ENCODE measurements at regions not wholly inside any gene's neighbourhood (a gene's known extent, or its start where the extent isn't known, plus 50 kb on each side); places are given as distances from the start of the nearest gene placed in this dataset.
"Not testable (repeated sequence)": the region's sequence is repeated elsewhere in the genome, so short reads cannot be mapped to it uniquely, and the experiment has no call there.

- no peak for DNase-seq (ENCODE audit: extremely low read depth in 1 of 11, low read depth in 9 of 11, low spot score in 4 of 11)
These were observed 125.1 kb downstream of the COPS8 start for GRCh38 chr2:237210763-237211162.

- DNase-seq (ENCODE audit: extremely low read depth in 1 of 11, low read depth in 9 of 11, low spot score in 4 of 11): not testable (repeated sequence)
These were observed 126.9 kb downstream of the COPS8 start for GRCh38 chr2:237212356-237213279.

DNA sequence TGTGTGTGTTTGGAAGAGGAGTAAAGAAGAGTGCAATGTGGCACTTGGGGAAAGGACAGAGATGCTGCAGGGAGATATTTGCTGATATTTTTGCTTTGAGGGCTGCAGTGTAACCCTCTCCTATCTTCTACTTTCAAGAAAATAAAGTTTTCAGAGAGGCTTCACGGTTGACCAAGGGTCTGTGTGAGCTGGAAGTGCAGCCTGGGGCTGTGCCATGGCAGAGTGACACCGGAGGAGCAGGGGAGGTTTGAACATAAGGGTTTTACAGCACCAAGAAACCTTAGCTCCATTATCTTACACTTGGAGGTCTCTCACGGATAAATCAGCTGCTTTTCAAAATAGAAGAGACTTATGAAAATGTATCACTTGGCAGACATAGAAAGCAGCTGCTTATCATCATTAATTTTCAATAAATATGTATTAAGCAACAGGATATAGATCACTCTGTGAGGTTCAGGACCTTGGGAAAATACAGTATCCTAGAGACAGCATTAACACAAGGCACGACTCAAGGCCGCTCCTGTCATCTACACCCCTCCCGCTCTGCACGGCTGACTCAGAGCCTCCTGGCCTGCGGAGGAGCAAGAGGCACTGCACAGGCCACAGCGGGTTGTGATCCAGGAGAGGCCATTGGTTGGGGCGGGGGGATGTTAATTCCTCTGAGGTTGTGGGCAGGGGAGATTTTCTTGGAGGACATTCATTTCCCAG lies 127.8 kb downstream of the COPS8 start:
- DNase-seq (ENCODE audit: extremely low read depth in 1 of 11, low read depth in 9 of 11, low spot score in 4 of 11): peak in 2 of 11 donors; percentile 55 to 58

DNA sequence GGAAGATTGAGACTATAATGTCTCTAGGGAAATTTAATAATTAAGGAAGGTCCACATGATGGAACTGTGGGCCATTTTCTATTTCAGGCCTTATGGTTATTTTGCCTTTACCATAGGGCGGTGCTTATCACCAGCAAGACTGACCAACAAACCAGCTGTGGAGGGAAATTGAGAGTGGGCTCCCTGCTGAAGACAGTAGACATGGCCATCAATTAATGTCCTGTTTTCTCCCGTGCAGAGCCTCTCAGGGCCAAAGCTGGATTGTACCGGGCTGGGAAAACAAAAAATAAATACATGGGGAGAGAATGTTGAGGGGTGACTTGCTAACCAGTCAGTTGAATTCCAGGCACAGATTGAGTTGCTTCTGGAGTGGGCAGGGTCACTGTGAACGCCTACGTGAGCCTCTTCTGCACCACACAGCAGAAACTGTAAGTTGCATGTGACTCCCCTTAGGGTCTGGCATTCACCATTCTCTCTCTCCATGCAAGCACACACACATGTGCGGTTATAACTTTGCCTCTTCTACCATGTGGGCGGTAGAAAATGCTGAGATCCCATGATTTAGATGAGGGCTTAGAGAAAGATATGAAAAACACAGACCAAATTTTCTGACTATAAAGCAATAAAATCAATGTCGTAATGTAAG lies 128.5 kb downstream of the COPS8 start:
- DNase-seq (ENCODE audit: extremely low read depth in 1 of 11, low read depth in 9 of 11, low spot score in 4 of 11): no peak

GRCh38 chr2:237214963-237215362 lies 129.3 kb downstream of the COPS8 start:
- no peak for DNase-seq (ENCODE audit: extremely low read depth in 1 of 11, low read depth in 9 of 11, low spot score in 4 of 11)

GRCh38 chr2:237217995-237218616 lies 132.4 kb downstream of the COPS8 start:
- no peak for DNase-seq (ENCODE audit: extremely low read depth in 1 of 11, low read depth in 9 of 11, low spot score in 4 of 11)

GRCh38 chr2:237218756-237219155 lies 133.1 kb downstream of the COPS8 start:
- DNase-seq (ENCODE audit: extremely low read depth in 1 of 11, low read depth in 9 of 11, low spot score in 4 of 11): no peak

GRCh38 chr2:237219826-237220225 lies 134.1 kb downstream of the COPS8 start:
- no peak for DNase-seq (ENCODE audit: extremely low read depth in 1 of 11, low read depth in 9 of 11, low spot score in 4 of 11)

GRCh38 chr2:237221443-237221842 lies 135.8 kb downstream of the COPS8 start:
- no peak for DNase-seq (ENCODE audit: extremely low read depth in 1 of 11, low read depth in 9 of 11, low spot score in 4 of 11)

DNA sequence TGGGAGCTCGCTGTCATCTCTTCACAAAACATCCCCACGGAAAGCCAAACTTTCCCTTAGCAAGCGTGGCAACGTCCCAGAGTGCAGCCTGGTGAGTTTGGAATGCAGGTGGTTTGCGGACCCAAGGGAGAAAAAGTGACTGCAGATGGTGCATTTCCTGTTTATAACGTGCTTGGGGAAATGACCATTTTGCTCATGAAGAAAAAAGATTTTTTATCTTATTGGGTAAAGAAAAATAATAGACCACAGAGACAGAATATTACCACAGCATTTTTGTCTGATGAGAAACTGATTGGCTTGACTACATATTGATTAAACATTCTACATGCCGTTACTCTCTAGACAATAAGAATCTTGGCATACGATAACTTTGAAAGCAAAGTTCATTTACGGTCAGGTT lies 136.5 kb downstream of the COPS8 start:
- no peak for DNase-seq (ENCODE audit: extremely low read depth in 1 of 11, low read depth in 9 of 11, low spot score in 4 of 11)

DNA sequence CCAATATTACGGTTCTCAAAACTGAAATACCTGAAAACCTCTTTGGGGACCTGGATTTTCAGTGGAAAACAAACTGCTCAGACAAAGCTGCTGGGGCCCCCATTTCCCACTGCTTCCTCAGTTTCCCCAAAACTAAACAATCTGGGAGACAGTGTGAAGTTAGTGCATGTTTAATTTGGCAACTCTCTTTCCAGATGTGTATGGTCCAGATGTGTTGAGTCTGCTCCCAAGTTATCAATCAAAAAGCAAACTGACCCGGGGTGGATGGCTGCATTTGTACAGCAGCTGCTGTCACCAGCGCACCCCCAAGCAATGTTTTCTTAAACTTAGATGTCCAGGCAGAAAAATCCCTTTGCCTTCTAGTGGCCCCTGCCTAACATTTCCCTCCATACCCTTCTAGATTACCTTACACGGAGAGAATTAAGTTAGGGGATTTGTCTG lies 136.9 kb downstream of the COPS8 start:
- no peak for DNase-seq (ENCODE audit: extremely low read depth in 1 of 11, low read depth in 9 of 11, low spot score in 4 of 11)

DNA sequence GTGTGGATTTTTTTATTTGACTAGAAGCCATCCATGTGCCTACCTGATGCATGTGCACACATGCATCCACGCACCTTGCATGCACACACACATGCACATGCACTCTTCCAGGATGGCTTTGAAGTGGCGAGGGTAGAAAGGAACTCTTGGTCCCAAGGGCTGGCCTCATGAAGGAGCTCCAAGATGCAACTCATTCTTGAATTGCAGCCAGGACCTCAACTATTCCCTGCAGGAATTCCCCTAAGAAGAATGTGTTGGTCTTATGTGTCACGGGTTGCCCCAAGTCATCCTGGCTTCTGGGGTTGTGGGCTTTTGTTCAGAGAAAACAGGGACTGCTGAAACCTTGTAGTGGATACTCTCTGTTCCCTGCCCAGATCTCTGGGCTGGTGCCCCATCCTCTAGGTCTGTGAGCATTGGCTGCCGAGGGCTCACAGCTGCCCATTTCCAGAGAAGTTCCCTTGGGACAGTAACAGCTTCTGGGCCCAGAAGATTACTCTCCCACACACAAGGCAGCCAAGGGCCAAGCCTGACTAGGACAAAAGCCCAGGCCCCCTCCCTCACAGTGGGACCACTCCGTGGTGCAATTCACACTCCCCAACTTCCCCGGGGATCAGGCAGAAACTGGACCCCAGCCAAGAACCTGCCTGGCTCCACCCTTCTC lies 137.6 kb downstream of the COPS8 start:
- DNase-seq (ENCODE audit: extremely low read depth in 1 of 11, low read depth in 9 of 11, low spot score in 4 of 11): no peak

- DNase-seq (ENCODE audit: extremely low read depth in 1 of 11, low read depth in 9 of 11, low spot score in 4 of 11): no peak
These were observed 141.5 kb downstream of the COPS8 start for GRCh38 chr2:237227190-237227589.

GRCh38 chr2:237227592-237228280 lies 142.0 kb downstream of the COPS8 start:
- DNase-seq (ENCODE audit: extremely low read depth in 1 of 11, low read depth in 9 of 11, low spot score in 4 of 11): no peak

GRCh38 chr2:237228281-237228625 lies 142.6 kb downstream of the COPS8 start:
- DNase-seq (ENCODE audit: extremely low read depth in 1 of 11, low read depth in 9 of 11, low spot score in 4 of 11): no peak

DNA sequence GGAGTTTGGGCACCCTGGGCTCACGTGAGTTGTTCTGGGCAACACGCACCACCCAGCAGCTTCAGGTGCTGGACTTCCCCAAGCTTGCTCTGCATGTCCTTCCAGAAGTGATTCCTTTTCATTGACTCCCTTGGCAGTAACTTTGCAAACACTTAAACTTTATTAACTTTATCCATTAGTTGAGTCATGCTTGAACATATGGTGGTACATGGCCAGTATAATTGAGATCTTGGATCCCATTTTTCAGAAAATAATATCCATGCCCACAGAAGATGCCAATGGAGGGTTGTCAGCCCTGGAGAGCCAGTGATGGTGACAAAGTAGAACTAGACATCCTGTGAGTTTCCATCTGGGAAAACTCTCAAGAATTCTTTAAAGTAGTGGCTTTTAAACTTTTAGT lies 144.2 kb downstream of the COPS8 start:
- no peak for DNase-seq (ENCODE audit: extremely low read depth in 1 of 11, low read depth in 9 of 11, low spot score in 4 of 11)

GRCh38 chr2:237230355-237230754 lies 144.7 kb downstream of the COPS8 start:
- DNase-seq (ENCODE audit: extremely low read depth in 1 of 11, low read depth in 9 of 11, low spot score in 4 of 11): no peak

DNA sequence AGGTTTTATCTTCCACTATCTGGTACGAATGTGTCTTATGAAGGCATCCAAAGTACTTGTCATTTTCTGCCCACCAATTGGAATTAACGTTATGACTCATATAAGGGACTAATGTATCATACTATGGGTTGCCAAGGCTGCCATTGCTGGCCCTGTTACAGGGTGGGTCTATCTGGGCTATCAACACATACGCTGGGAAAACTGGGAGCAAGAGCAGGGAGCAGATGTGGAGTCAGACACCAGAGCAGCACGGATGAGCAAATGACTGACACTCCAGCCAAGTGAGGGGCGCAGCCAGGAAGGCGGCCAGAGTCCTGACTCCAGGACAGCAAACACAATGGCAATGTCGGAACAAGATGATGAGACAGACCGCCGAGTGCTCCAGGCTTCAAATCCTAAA lies 145.9 kb downstream of the COPS8 start:
- no peak for DNase-seq (ENCODE audit: extremely low read depth in 1 of 11, low read depth in 9 of 11, low spot score in 4 of 11)
